Esophagus muscularis mucosa (tissue), 4 donors: ENCODE measurements at regions not wholly inside any gene's neighbourhood (a gene's known extent, or its start where the extent isn't known, plus 50 kb on each side); places are given as distances from the start of the nearest gene placed in this dataset.

Source experiments
- DNase-seq: peaks from one replicate; pipeline ENCODE4 v3.0.0-alpha.2; 2017; ENCODE audit errors: extremely low spot score
- H3K27ac ChIP-seq, 4 donors: fragments of 200-600 bp; sonication (generic); replicated peaks in 1 of 4; 1 replicate in 3 of 4; 2 replicates in 1 of 4; pipeline ENCODE4 v1.5.1; 2016 to 2019; ENCODE audit warnings: mild to moderate bottlenecking in 1 of 4
- H3K27me3 ChIP-seq, 4 donors: fragments of 200-600 bp; sonication (generic); one replicate each; pipeline versions ENCODE4 v1.5.1 to v1.6.0; 2016 to 2019
- H3K36me3 ChIP-seq, 4 donors: fragments of 200-600 bp; sonication (generic); one replicate each; pipeline ENCODE4 v1.5.1; 2016 to 2019
- H3K4me1 ChIP-seq, 4 donors: fragments of 200-600 bp; sonication (generic); one replicate each; pipeline ENCODE4 v1.5.1; 2016 to 2019
- H3K4me3 ChIP-seq, 4 donors: fragments of 200-600 bp; sonication (generic); 1 replicate in 2 of 4; 2 replicates in 2 of 4; pipeline ENCODE4 v1.5.1; 2016 to 2019; ENCODE audit warnings: mild to moderate bottlenecking in 4 of 4, moderate library complexity in 1 of 4
- H3K9me3 ChIP-seq, 4 donors: fragments of 200-600 bp; sonication (generic); 1 replicate in 3 of 4; 2 replicates in 1 of 4; pipeline ENCODE4 v1.5.1; 2016 to 2019
- EP300 ChIP-seq: sonication (generic); formaldehyde crosslinking; IDR thresholded peaks from one replicate; pipeline ENCODE4 v1.6.1; 2017; ENCODE audit warnings: antibody characterized with exemption
- POLR2A ChIP-seq: fragments of 450-650 bp; IDR thresholded peaks from one replicate; pipeline ENCODE4 v1.6.1; 2017; ENCODE audit warnings: antibody characterized with exemption, moderate library complexity, mild to moderate bottlenecking, low read depth
- POLR2AphosphoS5 ChIP-seq, 2 donors: sonication (generic); formaldehyde crosslinking; IDR thresholded peaks; one replicate each; pipeline ENCODE4 v1.6.1; 2017; ENCODE audit warnings: antibody characterized with exemption in 2 of 2
- WGBS: methylation state at CpG from one replicate; pipeline ENCODE4 v1.1.5; 2018; 5-methylcytosine and 5-hydroxymethylcytosine counted together
- intact Hi-C: fragments of 100-400 bp; cut with DNase I; formaldehyde crosslinking; loops from one replicate; pipeline ENCODE4 v1.15.1; 2023
- TF ChIP-seq, protein P1 (sequence below), 3 experiments: fragments of 200-600 bp in 2 of 3; fragments of 450-650 bp in 1 of 3; sonication (generic) in 2 of 3; IDR thresholded peaks; one replicate each; pipeline ENCODE4 v1.5.1; 2017 to 2019; ENCODE audit warnings: antibody characterized with exemption in 3 of 3, mild to moderate bottlenecking in 2 of 3, moderate library complexity in 1 of 3

DNA sequence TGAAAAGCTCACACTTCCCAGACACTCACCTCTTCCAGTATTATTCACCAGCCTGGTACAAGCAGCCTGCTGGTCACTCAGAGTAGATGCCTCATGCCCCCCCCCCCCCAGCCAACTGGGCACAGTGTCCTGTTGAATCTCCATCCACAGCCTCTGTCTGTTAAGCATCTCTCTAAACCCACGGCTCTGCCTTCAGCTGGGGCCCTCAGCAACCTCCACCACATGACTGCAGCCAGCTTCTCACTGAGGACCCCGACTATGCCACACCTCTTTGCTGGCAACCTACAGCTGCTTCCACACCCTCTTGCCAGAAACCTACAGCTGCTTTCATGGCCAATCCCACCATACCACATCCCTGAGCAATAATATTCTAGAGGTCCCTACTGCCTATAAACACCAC lies 113.1 kb downstream of the RHOU start:
- Histone ChIP-seq H3K4me1 (peaks cover 0 to 6% (median 0%) of the 10 kb centered on the region in 4 donors), H3K27me3 (no peaks in the 10 kb centered on the region), H3K36me3 (no peaks in the 10 kb centered on the region), H3K9me3 (no peaks in the 10 kb centered on the region), H3K4me3 (no peak overlapping the region), H3K27ac (no peak overlapping the region)
- intact Hi-C loops: no loop called here
- peak; percentile 78 for DNase-seq
- 75% methylated on average over 2 of the region's 2 CpGs for WGBS
- TF ChIP-seq POLR2A (no peak), POLR2AphosphoS5 (IDR thresholded peaks at IDR 0.05) (no peak)

- H3K4me3 ChIP-seq: no peak overlapping the region
- TF ChIP-seq, protein P1, sequence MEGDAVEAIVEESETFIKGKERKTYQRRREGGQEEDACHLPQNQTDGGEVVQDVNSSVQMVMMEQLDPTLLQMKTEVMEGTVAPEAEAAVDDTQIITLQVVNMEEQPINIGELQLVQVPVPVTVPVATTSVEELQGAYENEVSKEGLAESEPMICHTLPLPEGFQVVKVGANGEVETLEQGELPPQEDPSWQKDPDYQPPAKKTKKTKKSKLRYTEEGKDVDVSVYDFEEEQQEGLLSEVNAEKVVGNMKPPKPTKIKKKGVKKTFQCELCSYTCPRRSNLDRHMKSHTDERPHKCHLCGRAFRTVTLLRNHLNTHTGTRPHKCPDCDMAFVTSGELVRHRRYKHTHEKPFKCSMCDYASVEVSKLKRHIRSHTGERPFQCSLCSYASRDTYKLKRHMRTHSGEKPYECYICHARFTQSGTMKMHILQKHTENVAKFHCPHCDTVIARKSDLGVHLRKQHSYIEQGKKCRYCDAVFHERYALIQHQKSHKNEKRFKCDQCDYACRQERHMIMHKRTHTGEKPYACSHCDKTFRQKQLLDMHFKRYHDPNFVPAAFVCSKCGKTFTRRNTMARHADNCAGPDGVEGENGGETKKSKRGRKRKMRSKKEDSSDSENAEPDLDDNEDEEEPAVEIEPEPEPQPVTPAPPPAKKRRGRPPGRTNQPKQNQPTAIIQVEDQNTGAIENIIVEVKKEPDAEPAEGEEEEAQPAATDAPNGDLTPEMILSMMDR (IDR thresholded peaks at IDR 0.05): no peak
- TF ChIP-seq EP300 (no peak), POLR2AphosphoS5 (IDR thresholded peaks at IDR 0.05) (no peak), POLR2A (no peak)
- H3K36me3 ChIP-seq: no peaks in the 10 kb centered on the region
- no peaks in the 10 kb centered on the region for H3K9me3 ChIP-seq
- no peak overlapping the region for H3K27ac ChIP-seq
- 74% methylated on average over 3 of the region's 3 CpGs for WGBS
- H3K4me1 ChIP-seq: peaks cover 0 to 6% (median 0%) of the 10 kb centered on the region in 4 donors
- intact Hi-C loops: no loop called here
- H3K27me3 ChIP-seq: no peaks in the 10 kb centered on the region
- DNase-seq: peak; percentile 57
These were observed 113.8 kb downstream of the RHOU start for GRCh38 chr1:228849011-228849541.

DNA sequence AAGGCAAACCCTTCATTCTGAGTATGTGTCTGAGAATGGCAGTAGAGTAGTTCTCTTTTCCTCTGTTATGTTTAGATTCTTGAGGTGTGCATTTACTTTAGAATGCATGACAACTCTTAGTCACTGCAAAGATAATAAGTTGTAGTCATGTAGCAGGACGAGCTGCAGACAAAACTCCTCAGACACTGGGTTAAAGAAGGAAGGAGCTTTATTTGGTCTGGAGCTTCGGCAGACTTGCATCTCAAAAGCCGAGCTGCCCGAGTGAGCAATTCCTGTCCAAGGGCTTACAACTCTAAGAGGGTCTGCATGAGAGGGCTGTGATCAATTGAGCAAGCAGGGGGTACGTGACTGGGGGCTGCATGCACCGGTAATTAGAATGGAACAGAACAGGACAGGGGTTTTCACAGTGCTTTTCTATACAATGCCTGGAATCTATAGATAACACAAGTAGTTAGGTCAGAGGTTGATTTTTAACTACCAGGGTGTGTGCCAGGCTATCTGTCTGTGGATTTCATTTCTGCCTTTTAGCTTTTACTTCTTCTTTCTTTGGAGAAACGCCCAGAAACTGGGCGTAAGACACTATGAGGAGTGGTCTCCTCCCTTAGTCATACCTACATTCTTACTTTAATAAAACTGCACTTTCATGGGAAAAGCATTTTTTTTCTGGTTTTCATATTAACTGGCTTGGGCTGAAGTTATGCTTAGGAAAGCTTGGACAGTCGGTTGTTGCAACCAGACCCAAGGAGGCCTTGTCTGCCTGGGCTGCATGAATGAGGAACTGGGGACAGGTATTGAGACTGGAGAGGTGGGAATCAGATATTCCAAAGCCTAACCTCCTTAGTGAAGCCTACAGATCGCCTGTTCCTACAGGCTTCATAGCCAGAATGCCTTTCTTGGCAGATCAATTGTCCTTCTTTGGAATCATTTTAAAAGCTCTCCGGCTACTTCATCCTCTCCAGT lies 115.1 kb downstream of the RHOU start:
- intact Hi-C loops: no loop called here
- H3K4me3 ChIP-seq: no peak overlapping the region
- H3K9me3 ChIP-seq: no peaks in the 10 kb centered on the region
- no peaks in the 10 kb centered on the region for H3K36me3 ChIP-seq
- TF ChIP-seq POLR2AphosphoS5 (IDR thresholded peaks at IDR 0.05) (no peak), EP300 (no peak), POLR2A (no peak)
- TF ChIP-seq, protein P1 (IDR thresholded peaks at IDR 0.05): no peak
- 75% methylated on average over 11 of the region's 11 CpGs for WGBS
- H3K4me1 ChIP-seq: peaks cover 0 to 6% (median 0%) of the 10 kb centered on the region in 4 donors
- DNase-seq: no peak
- H3K27ac ChIP-seq: no peak overlapping the region
- H3K27me3 ChIP-seq: no peaks in the 10 kb centered on the region

DNA sequence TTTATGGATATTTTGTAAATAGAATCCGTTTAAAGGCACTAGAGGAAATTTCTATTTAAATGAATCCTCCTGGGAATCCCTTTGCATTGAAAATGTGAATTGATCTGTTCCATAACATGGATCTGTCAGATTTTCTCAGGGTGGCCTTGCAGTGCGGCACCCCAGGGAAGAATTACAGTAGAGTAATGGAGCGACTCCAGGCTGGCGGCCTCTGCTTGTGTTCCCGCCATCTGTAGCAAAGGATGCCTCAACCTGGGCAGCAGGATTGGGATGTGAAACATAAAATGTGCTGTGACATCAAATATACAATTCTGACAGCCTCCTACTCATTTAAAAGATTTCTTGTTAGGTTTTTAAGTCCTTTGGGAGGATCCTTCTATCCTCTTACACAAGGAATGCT lies 115.9 kb downstream of the RHOU start:
- 96% methylated on average over 5 of the region's 5 CpGs for WGBS
- no peak overlapping the region for H3K4me3 ChIP-seq
- no peak overlapping the region for H3K27ac ChIP-seq
- peaks cover 0 to 6% (median 0%) of the 10 kb centered on the region in 4 donors for H3K4me1 ChIP-seq
- intact Hi-C loops: no loop called here
- no peaks in the 10 kb centered on the region for H3K36me3 ChIP-seq
- no peaks in the 10 kb centered on the region for H3K9me3 ChIP-seq
- DNase-seq: no peak
- H3K27me3 ChIP-seq: no peaks in the 10 kb centered on the region
- TF ChIP-seq, protein P1 (IDR thresholded peaks at IDR 0.05): no peak
- TF ChIP-seq POLR2A (no peak), POLR2AphosphoS5 (IDR thresholded peaks at IDR 0.05) (no peak), EP300 (no peak)

GRCh38 chr1:228851618-228852017 lies 116.3 kb downstream of the RHOU start:
- WGBS: 69% methylated on average over 6 of the region's 6 CpGs
- no peaks in the 10 kb centered on the region for H3K9me3 ChIP-seq
- peaks cover 0 to 6% (median 0%) of the 10 kb centered on the region in 4 donors for H3K4me1 ChIP-seq
- DNase-seq: no peak
- H3K4me3 ChIP-seq: no peak overlapping the region
- TF ChIP-seq POLR2AphosphoS5 (IDR thresholded peaks at IDR 0.05): no peak
- TF ChIP-seq POLR2A: no peak
- TF ChIP-seq, protein P1 (IDR thresholded peaks at IDR 0.05): no peak
- no peak for TF ChIP-seq EP300
- intact Hi-C loops: no loop called here
- no peaks in the 10 kb centered on the region for H3K36me3 ChIP-seq
- H3K27ac ChIP-seq: no peak overlapping the region
- H3K27me3 ChIP-seq: no peaks in the 10 kb centered on the region
